AG09309 (cell line): ENCODE measurements at regions not wholly inside any gene's neighbourhood (a gene's known extent, or its start where the extent isn't known, plus 50 kb on each side); places are given as distances from the start of the nearest gene placed in this dataset.
"Not testable (repeated sequence)": the region's sequence is repeated elsewhere in the genome, so short reads cannot be mapped to it uniquely, and the experiment has no call there.

Experiments used
- DNase-seq: peaks from one replicate; pipeline ENCODE4 v3.0.0-alpha.2; 2010; ENCODE audit warnings: low read depth
- H3K4me3 ChIP-seq: 2 replicates; pipeline ENCODE4 v1.5.1; 2011; ENCODE audit warnings: mild to moderate bottlenecking, low read depth, low read length, moderate library complexity; ENCODE audit not compliant: control insufficient read depth
- TF ChIP-seq, protein P1 (sequence below): IDR thresholded peaks from 2 replicates; pipeline ENCODE4 v1.5.1; 2011; ENCODE audit warnings: mild to moderate bottlenecking, low read depth, low read length, inconsistent platforms; ENCODE audit not compliant: insufficient read depth, control insufficient read depth; ENCODE audit errors: missing control alignments

DNA sequence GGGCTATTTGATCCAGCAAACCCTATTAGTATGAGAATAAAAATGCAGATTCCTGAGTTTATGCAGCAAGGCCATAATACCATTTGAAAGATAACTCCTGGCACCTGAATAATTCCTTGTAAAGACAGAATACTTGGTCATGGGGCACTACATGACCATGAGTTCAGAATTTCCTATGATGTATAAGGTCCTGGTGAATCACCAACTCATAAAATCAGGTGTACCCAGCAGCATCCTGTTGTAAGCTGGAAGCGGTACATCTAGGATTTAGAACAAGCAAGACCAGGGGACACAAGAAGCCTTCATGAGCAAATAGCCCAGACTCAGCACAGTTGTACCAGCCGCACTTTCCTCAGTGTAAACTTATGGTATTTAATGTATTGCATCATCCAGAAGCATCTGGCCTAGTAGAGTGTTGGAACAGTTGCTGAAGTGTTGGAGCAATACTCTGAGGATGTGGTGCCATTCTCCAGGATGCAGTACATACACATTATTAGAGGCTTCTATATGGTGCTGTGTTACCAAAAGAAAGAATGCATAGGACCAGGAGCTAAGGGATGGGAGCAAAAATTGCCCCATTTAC, 233.4 kb downstream of the SQOR start:
- DNase-seq = no peak
- TF ChIP-seq, protein P1, sequence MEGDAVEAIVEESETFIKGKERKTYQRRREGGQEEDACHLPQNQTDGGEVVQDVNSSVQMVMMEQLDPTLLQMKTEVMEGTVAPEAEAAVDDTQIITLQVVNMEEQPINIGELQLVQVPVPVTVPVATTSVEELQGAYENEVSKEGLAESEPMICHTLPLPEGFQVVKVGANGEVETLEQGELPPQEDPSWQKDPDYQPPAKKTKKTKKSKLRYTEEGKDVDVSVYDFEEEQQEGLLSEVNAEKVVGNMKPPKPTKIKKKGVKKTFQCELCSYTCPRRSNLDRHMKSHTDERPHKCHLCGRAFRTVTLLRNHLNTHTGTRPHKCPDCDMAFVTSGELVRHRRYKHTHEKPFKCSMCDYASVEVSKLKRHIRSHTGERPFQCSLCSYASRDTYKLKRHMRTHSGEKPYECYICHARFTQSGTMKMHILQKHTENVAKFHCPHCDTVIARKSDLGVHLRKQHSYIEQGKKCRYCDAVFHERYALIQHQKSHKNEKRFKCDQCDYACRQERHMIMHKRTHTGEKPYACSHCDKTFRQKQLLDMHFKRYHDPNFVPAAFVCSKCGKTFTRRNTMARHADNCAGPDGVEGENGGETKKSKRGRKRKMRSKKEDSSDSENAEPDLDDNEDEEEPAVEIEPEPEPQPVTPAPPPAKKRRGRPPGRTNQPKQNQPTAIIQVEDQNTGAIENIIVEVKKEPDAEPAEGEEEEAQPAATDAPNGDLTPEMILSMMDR = no peak
- no peak overlapping the region for H3K4me3 ChIP-seq

DNA sequence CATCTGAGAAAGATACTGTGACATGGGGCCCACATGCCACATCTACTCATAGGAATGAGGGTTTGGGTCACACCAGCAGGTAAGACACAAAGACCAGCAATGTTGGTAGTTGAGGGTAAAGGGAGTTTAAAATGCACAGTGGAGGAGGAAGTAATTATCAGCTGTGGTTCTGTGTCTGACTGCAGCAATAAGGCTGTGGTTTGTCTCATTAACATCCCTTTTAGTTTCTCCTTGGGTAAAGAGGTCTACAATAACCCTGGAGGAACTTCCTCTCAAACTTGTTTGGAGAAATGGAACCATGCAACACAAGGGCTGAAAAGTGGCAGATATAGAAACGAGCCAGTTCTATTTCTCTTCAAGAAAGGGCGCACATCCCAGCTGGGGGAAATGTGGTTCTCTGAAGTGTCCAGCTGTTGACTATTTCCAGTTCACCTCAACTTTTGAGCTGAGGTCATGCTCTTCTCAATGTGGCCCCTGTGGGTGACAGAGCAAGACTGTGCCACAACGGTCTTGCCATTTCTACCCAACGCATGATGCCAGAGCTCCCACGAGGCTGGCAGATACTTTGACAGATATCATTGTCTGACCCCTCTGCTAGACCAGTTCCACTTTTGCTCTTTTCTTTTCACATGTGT, 234.3 kb downstream of the SQOR start:
- TF ChIP-seq, protein P1 = no peak
- DNase-seq = no peak
- no peak overlapping the region for H3K4me3 ChIP-seq

DNA sequence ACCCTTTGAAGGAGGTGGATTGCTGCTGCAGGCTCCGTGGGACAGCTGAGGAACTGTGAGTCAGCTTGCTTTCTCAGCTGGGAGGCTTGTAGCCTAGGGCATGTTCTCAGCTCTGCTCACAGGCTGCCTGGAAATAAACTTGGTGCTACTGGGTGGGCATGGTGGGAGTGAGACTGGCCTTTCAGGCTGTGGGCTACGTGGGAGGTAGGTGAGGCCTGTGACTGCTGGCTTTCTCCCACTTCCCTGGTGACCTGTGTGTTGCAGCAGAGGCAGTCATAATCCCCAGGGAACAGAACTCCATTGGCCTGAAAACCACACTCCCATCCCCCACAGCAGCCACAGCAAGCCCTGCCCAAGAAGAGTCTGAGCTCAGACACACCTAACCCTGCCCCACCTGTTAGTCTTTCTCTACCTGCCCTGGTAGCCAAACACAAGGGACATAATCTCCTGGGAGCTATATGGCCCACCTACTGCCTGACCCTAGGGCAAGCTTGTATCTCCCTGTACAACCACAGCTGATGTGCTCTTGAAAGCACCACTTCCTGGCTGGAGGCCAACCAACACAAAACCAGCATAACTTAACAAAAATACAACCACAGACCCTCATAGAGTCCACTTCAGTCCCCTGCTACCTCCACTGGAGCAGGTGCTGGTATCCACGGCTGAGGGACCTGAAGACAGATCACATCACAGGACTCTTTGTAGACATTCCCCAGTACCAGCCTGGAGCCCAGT, 236.5 kb downstream of the SQOR start:
- TF ChIP-seq, protein P1 = no peak
- no peak overlapping the region for H3K4me3 ChIP-seq
- DNase-seq = peak; percentile 18

DNA sequence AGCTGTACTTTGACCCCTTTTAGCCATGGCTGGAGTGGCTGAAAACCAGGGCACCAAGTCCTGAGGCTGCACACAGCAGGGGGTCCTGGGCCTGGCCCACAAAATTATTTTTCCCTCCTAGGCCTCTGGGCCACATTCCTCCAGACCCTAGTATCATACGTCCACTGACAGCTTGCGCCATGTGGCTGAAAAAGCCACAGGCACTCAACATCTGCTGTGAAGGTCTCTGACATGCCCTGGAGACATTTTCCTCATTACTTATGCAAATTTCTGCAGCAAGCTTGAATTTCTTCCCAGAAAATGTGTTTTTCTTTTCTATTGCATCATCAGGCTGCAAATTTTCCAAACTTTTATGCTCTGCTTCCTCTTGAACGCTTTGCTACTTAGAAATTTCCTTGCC, 239.0 kb downstream of the SQOR start:
- H3K4me3 ChIP-seq = no peak overlapping the region
- peak; percentile 35 for DNase-seq
- TF ChIP-seq, protein P1 = no peak

DNA sequence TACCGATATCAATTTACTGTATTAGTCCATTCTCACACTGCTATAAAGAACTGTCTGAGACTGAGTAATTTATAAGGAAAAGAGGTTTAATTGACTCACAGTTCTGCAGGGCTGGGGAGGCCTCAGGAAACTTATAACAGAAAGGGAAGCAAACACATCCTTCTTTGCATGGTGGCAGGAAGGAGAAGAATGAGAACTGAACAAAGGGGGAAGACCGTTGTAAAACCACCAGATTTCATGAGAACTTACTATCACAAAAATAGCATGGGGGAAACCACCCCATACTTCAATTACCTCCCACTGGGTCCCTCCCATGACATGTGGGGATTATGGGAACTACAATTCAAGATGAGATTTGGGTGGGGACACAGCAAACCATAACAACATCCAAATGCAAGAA, 239.7 kb downstream of the SQOR start:
- not testable (repeated sequence) for H3K4me3 ChIP-seq, DNase-seq

DNA sequence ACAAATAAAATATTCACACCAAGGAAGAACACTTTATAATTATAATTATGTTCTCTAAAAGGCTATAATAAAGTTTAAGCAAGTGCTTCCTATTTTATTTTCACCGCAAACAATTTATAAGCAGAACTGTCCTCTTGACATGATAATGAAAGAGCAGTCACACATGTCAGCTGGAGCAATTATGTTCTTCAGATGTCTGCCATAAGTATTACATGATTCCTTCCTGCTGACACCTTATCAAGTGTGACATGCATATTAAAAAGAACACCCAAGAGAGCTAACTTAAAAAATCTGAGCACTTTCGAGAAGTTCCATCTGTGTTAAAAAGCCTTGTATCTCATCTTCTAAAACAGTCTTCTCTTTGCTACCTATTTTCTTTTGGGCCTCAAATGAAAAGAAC, 249.5 kb downstream of the SQOR start:
- TF ChIP-seq, protein P1 = no peak
- no peak overlapping the region for H3K4me3 ChIP-seq
- no peak for DNase-seq
